ENCODE measurements at regions not wholly inside any gene's neighbourhood (a gene's known extent, or its start where the extent isn't known, plus 50 kb on each side); places are given as distances from the start of the nearest gene placed in this dataset.

GRCh38 chr11:134640971-134641968, 229.2 kb upstream of the B3GAT1 start:
- TF ChIP-seq CTCF (IDR thresholded peaks at IDR 0.05) (no peak), POLR2A (IDR thresholded peaks at IDR 0.05) (no peak), EP300 (IDR thresholded peaks at IDR 0.05) (no peak)
